ENCODE measurements at regions not wholly inside any gene's neighbourhood (a gene's known extent, or its start where the extent isn't known, plus 50 kb on each side); places are given as distances from the start of the nearest gene placed in this dataset.

DNA sequence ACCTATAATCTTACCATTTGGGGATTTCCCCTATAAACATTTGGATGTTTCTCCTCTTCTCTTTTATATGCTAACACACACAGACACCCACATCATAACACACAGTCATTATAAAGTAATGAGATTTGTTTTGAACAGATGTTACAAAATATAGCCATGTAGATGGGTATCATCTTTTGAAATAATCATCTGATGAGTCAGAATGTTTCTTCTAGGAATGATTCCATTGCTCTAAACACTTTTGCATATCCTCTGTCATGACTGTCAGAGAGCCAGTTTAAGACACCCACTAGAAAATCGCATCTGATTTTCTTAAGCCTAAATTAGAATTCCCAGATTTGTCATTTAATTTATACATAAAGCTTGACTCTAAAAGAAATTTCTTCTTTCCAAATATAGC, 442.6 kb downstream of the CMPK2 start:
- TF ChIP-seq, protein P1, sequence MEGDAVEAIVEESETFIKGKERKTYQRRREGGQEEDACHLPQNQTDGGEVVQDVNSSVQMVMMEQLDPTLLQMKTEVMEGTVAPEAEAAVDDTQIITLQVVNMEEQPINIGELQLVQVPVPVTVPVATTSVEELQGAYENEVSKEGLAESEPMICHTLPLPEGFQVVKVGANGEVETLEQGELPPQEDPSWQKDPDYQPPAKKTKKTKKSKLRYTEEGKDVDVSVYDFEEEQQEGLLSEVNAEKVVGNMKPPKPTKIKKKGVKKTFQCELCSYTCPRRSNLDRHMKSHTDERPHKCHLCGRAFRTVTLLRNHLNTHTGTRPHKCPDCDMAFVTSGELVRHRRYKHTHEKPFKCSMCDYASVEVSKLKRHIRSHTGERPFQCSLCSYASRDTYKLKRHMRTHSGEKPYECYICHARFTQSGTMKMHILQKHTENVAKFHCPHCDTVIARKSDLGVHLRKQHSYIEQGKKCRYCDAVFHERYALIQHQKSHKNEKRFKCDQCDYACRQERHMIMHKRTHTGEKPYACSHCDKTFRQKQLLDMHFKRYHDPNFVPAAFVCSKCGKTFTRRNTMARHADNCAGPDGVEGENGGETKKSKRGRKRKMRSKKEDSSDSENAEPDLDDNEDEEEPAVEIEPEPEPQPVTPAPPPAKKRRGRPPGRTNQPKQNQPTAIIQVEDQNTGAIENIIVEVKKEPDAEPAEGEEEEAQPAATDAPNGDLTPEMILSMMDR (conservative IDR thresholded peaks at IDR 0.05 in 1 of 2, IDR thresholded peaks at IDR 0.05 in 1 of 2; ENCODE audit: extremely low read depth in 1 of 2, insufficient read depth in 1 of 2, low read depth in 1 of 2, low read length in 2 of 2), result no peak
- TF ChIP-seq EZH2 (IDR thresholded peaks at IDR 0.05; ENCODE audit: borderline replicate concordance, low read length), result no peak
